NCI-H128 (cell line): ENCODE measurements at regions not wholly inside any gene's neighbourhood (a gene's known extent, or its start where the extent isn't known, plus 50 kb on each side); places are given as distances from the start of the nearest gene placed in this dataset.

ENCODE experiments used
- DNase-seq: peaks from one replicate; lab custom pipeline; 2025; ENCODE audit not compliant: unreplicated experiment; lab: John Stamatoyannopoulos, UW

- DNase-seq, result no peak
Observed at GRCh38 chr10:3631701-3632330, 153.2 kb downstream of the KLF6 start.

- no peak for DNase-seq
Observed at GRCh38 chr10:3631291-3631690, 153.7 kb downstream of the KLF6 start.

- DNase-seq, result no peak
Observed at GRCh38 chr10:3625959-3626751, 158.9 kb downstream of the KLF6 start.

GRCh38 chr10:3624367-3624766 lies 160.6 kb downstream of the KLF6 start:
- DNase-seq, result no peak

- DNase-seq, result no peak
Observed at GRCh38 chr10:3623746-3624145, 161.3 kb downstream of the KLF6 start.

GRCh38 chr10:3622845-3623621 lies 162.0 kb downstream of the KLF6 start:
- no peak for DNase-seq

- DNase-seq, result no peak
Observed at GRCh38 chr10:3622427-3622826, 162.6 kb downstream of the KLF6 start.

GRCh38 chr10:3620818-3621217 lies 164.2 kb downstream of the KLF6 start:
- no peak for DNase-seq

- no peak for DNase-seq
Observed at GRCh38 chr10:3619241-3619640, 165.8 kb downstream of the KLF6 start.

GRCh38 chr10:3616880-3617279 lies 168.1 kb downstream of the KLF6 start:
- DNase-seq, result no peak

- DNase-seq, result no peak
Observed at GRCh38 chr10:3613318-3613717, 171.7 kb downstream of the KLF6 start.

- DNase-seq, result no peak
Observed at GRCh38 chr10:3612183-3613001, 172.6 kb downstream of the KLF6 start.

- DNase-seq, result no peak
Observed at GRCh38 chr10:3606309-3606708, 178.7 kb downstream of the KLF6 start.

GRCh38 chr10:3605882-3606281 lies 179.1 kb downstream of the KLF6 start:
- no peak for DNase-seq

- no peak for DNase-seq
Observed at GRCh38 chr10:3595736-3596135, 189.3 kb downstream of the KLF6 start.

GRCh38 chr10:3593611-3594010 lies 191.4 kb downstream of the KLF6 start:
- DNase-seq, result no peak

- DNase-seq, result no peak
Observed at GRCh38 chr10:3592424-3592823, 192.6 kb downstream of the KLF6 start.

GRCh38 chr10:3588816-3589215 lies 196.2 kb downstream of the KLF6 start:
- no peak for DNase-seq

- DNase-seq, result no peak
Observed at GRCh38 chr10:3588346-3588745, 196.7 kb downstream of the KLF6 start.

GRCh38 chr10:3584926-3585784 lies 199.9 kb downstream of the KLF6 start:
- DNase-seq, result no peak
